GM12878 (cell line): ENCODE measurements at regions not wholly inside any gene's neighbourhood (a gene's known extent, or its start where the extent isn't known, plus 50 kb on each side); places are given as distances from the start of the nearest gene placed in this dataset.

ENCODE experiments used
- ATAC-seq: fragments of 200-7000 bp; cut with Tn5 transposase; 3 replicates; pipeline ENCODE4 v1.9.1; 2020; ENCODE audit warnings: mild to moderate bottlenecking, moderate library complexity
- BruUV-seq: library from RNA; stranded (reverse); fragments of 400-500 nt; replicated peaks from 2 replicates; lab custom pipeline; 2021; lab: Mats Ljungman, UMichigan
- CTCF ChIA-PET: fragments of 300-600 bp; sonication (Branson Sonifier 250); formaldehyde crosslinking; extraction: SDS; loops from one replicate; lab custom pipeline; 2021; ENCODE audit warnings: inconsistent platforms; lab: Yijun Ruan, JAX
- POLR2A ChIA-PET: fragments of 350-600 bp; formaldehyde crosslinking; extraction: SDS; loops from one replicate; lab custom pipeline; 2021; ENCODE audit warnings: inconsistent platforms; lab: Charles Lee
- RAD21 ChIA-PET: fragments of 300-600 bp; sonication (Branson Sonifier 250); formaldehyde crosslinking; loops from one replicate; lab custom pipeline; 2023; ENCODE audit warnings: antibody characterized with exemption; ENCODE audit not compliant: unreplicated experiment; lab: Charles Lee
- SMC1A ChIA-PET: fragments of 300-600 bp; sonication (Branson Sonifier 250); formaldehyde crosslinking; loops from one replicate; lab custom pipeline; 2023; ENCODE audit not compliant: unreplicated experiment, uncharacterized antibody; lab: Charles Lee
- DNase-seq: peaks from one replicate; pipeline ENCODE4 v3.0.0-alpha.2; 2011; ENCODE audit warnings: low read depth, low spot score
- FAIRE-seq: peaks from 3 replicates; lab custom pipeline; 2011; peaks lifted over from hg19 to GRCh38; lab: Jason Lieb, UNC
- H2AFZ ChIP-seq: 2 replicates; pipeline ENCODE4 v1.6.0; 2011; ENCODE audit warnings: low read depth, low read length, control low read depth; ENCODE audit not compliant: control insufficient read depth
- H3K27ac ChIP-seq: 2 replicates; pipeline ENCODE4 v1.5.1; 2011; ENCODE audit warnings: control low read depth; ENCODE audit not compliant: control insufficient read depth, insufficient read depth
- H3K27me3 ChIP-seq, 2 experiments: replicated peaks in 1 of 2; 2 replicates each; pipeline versions ENCODE4 v1.6.0 to v1.6.1; 2011; ENCODE audit warnings: low read length in 1 of 2; ENCODE audit not compliant: control insufficient read depth in 2 of 2, insufficient read depth in 2 of 2
- H3K36me3 ChIP-seq, 2 experiments: 2 replicates each; pipeline ENCODE4 v1.5.1; 2011; ENCODE audit warnings: low read length in 1 of 2; ENCODE audit not compliant: control insufficient read depth in 2 of 2, insufficient read depth in 2 of 2
- H3K4me1 ChIP-seq: 2 replicates; pipeline ENCODE4 v1.6.1; 2011; ENCODE audit warnings: mild to moderate bottlenecking, low read length, moderate library complexity, mixed read lengths; ENCODE audit not compliant: control insufficient read depth, insufficient read depth
- H3K4me2 ChIP-seq: 2 replicates; pipeline ENCODE4 v1.6.0; 2011; ENCODE audit warnings: control low read depth; ENCODE audit not compliant: control insufficient read depth, insufficient read depth
- H3K4me3 ChIP-seq: fragments of 200-600 bp; sonication (generic); 2 replicates; pipeline ENCODE4 v1.5.1; 2016
- H3K79me2 ChIP-seq: 2 replicates; pipeline ENCODE4 v1.6.0; 2011; ENCODE audit warnings: low read length; ENCODE audit not compliant: control insufficient read depth, insufficient read depth
- H3K9ac ChIP-seq: 2 replicates; pipeline ENCODE4 v1.8.0; 2011; ENCODE audit warnings: low read length, control low read depth, mixed read lengths; ENCODE audit not compliant: control insufficient read depth, insufficient read depth
- H3K9me3 ChIP-seq: replicated peaks from 3 replicates; pipeline ENCODE4 v1.5.1; 2011; ENCODE audit warnings: mild to moderate bottlenecking, low read length; ENCODE audit not compliant: control insufficient read depth, insufficient read depth
- H4K20me1 ChIP-seq: 2 replicates; pipeline ENCODE4 v1.6.0; 2011; ENCODE audit not compliant: control insufficient read depth, insufficient read depth
- IKZF1 ChIP-seq: fragments of 450-650 bp; conservative IDR thresholded peaks from 2 replicates; pipeline ENCODE4 v1.6.1; 2017; ENCODE audit warnings: antibody characterized with exemption, mild to moderate bottlenecking
- JUNB ChIP-seq: IDR thresholded peaks from 2 replicates; pipeline ENCODE4 v1.6.1; 2016; ENCODE audit warnings: antibody characterized with exemption, mild to moderate bottlenecking
- KAT2A ChIP-seq: conservative IDR thresholded peaks from 2 replicates; pipeline ENCODE4 v1.6.1; 2011; ENCODE audit warnings: low read depth, low read length; ENCODE audit not compliant: control insufficient read depth
- KDM1A ChIP-seq: fragments of 200-600 bp; sonication (generic); IDR thresholded peaks from 2 replicates; pipeline ENCODE4 v1.6.1; 2016; ENCODE audit warnings: borderline replicate concordance
- MEF2B ChIP-seq: fragments of 450-650 bp; IDR thresholded peaks from 2 replicates; pipeline ENCODE4 v1.6.1; 2018; ENCODE audit warnings: mild to moderate bottlenecking, moderate library complexity; ENCODE audit not compliant: partially characterized antibody, poor library complexity, severe bottlenecking
- NFXL1 ChIP-seq: fragments of 450-650 bp; IDR thresholded peaks from 2 replicates; pipeline ENCODE4 v1.6.1; 2017; ENCODE audit warnings: antibody characterized with exemption, mild to moderate bottlenecking, borderline replicate concordance
- SUZ12 ChIP-seq: fragments of 200-600 bp; sonication (generic); IDR thresholded peaks from one replicate; pipeline ENCODE4 v1.6.1; 2018; ENCODE audit warnings: antibody characterized with exemption, mild to moderate bottlenecking; ENCODE audit not compliant: unreplicated experiment
- WGBS: methylation state at CpG from one replicate; pipeline ENCODE4 v1.1.6; 2016; ENCODE audit warnings: low lambda C conversion rate; ENCODE audit not compliant: insufficient replicate concordance, insufficient coverage; ENCODE audit errors: missing lambda C conversion rate; 5-methylcytosine and 5-hydroxymethylcytosine counted together
- in situ Hi-C: fragments of 300-500 bp; cut with MboI; formaldehyde crosslinking; loops from 9 replicates; pipeline ENCODE4 v1.14.3; 2018; ENCODE audit warnings: mixed read lengths
- intact Hi-C: fragments of 100-400 bp; cut with micrococcal nuclease; formaldehyde crosslinking; loops from one replicate; pipeline ENCODE4 v1.14.2; 2022; ENCODE audit not compliant: unreplicated experiment
- TF ChIP-seq, protein P1 (sequence below): fragments of 450-650 bp; formaldehyde crosslinking; IDR thresholded peaks from 2 replicates; pipeline ENCODE4 v1.5.0; 2022; ENCODE audit warnings: mild to moderate bottlenecking, missing genetic modification characterization
- TF ChIP-seq, protein P2 (sequence below): fragments of 150-350 bp; IDR thresholded peaks from 2 replicates; pipeline ENCODE4 v1.6.1; 2016; ENCODE audit warnings: low read depth, low read length
- TF ChIP-seq, protein P3 (sequence below): fragments of 450-650 bp; IDR thresholded peaks from 2 replicates; pipeline ENCODE4 v1.6.1; 2018; ENCODE audit warnings: borderline replicate concordance, mild to moderate bottlenecking; ENCODE audit not compliant: partially characterized antibody
- TF ChIP-seq, protein P4 (sequence below): fragments of 450-650 bp; IDR thresholded peaks from 2 replicates; pipeline ENCODE4 v1.6.1; 2017; ENCODE audit warnings: mild to moderate bottlenecking

DNA sequence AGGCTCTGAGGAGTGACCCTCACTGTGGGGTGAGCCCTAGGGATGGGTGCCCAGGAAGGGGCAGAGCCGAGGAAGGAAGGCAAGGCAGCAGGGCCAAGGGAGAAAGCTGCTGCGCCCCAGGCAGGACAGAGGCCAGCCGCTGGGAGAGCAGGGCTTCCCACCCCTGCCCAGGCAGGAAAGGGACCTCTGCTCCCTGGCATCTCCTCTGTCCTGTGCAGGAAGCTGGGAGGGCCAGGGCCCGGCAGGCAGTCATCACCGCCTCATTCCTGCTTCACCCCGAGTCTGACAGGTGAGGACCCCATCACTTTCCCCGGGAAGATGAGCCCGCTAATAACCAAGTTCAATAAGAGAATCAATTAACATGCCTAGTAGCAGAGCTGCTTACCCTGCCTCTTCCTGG is 81.3 kb downstream of the EDN3 start (continued):
- TF ChIP-seq, protein P1, sequence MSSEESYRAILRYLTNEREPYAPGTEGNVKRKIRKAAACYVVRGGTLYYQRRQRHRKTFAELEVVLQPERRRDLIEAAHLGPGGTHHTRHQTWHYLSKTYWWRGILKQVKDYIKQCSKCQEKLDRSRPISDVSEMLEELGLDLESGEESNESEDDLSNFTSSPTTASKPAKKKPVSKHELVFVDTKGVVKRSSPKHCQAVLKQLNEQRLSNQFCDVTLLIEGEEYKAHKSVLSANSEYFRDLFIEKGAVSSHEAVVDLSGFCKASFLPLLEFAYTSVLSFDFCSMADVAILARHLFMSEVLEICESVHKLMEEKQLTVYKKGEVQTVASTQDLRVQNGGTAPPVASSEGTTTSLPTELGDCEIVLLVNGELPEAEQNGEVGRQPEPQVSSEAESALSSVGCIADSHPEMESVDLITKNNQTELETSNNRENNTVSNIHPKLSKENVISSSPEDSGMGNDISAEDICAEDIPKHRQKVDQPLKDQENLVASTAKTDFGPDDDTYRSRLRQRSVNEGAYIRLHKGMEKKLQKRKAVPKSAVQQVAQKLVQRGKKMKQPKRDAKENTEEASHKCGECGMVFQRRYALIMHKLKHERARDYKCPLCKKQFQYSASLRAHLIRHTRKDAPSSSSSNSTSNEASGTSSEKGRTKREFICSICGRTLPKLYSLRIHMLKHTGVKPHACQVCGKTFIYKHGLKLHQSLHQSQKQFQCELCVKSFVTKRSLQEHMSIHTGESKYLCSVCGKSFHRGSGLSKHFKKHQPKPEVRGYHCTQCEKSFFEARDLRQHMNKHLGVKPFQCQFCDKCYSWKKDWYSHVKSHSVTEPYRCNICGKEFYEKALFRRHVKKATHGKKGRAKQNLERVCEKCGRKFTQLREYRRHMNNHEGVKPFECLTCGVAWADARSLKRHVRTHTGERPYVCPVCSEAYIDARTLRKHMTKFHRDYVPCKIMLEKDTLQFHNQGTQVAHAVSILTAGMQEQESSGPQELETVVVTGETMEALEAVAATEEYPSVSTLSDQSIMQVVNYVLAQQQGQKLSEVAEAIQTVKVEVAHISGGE (CRISPR knock-in tag) = no peak

DNA sequence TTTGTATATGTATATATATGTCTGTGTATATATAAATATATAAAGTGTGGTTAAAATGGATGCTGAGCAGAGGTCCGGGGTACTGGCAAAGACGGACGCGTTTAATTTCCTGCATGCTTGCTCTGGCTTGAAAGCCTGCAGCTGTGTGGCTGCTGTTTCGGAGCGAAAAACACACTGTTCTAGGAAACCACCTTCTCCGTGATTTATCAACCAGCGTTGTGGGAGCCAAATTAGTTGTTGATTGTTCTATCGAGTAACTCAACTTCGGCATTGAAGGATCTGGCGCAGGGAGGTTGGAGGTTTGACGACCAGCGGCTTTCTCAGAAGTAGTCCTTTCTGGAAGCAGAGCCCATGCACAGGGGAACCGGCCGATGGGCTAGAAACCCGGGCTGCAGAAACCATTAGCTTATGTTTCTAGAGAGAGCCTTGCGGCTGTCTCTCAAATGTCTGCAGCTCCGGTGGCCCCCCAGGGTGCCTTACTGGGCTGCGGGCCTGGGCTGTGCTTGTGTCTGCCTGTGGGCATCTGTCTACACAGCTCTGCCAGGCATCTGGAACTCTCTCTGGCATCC is 81.8 kb downstream of the EDN3 start:
- Histone ChIP-seq H3K27me3 (peaks cover 0 to 1% of the 10 kb centered on the region in 2 experiments; a peak in 3 of 4 replicates), H3K4me2 (no peak overlapping the region), H3K9ac (no peak overlapping the region), H3K79me2 (no peaks in the 10 kb centered on the region), H3K4me3 (no peak overlapping the region), H4K20me1 (no peaks in the 10 kb centered on the region), H2AFZ (no peak overlapping the region), H3K4me1 (no peaks in the 10 kb centered on the region), H3K9me3 (no peaks in the 10 kb centered on the region), H3K27ac (no peak overlapping the region), H3K36me3 (no peaks in the 10 kb centered on the region)
- no peak for DNase-seq
- in situ Hi-C loops = no loop called here
- ChIA-PET SMC1A (no interaction called here), POLR2A (no interaction called here), CTCF (no interaction called here), RAD21 (no interaction called here)
- 62% methylated on average over 19 of the region's 19 CpGs for WGBS
- no TSS peak for BruUV-seq
- no peak for ATAC-seq
- intact Hi-C loops = no loop called here
- no peak for FAIRE-seq
- TF ChIP-seq KAT2A (no peak), IKZF1 (no peak), SUZ12 (no peak), NFXL1 (no peak), JUNB (no peak), MEF2B (no peak), KDM1A (no peak)
- TF ChIP-seq, protein P2, sequence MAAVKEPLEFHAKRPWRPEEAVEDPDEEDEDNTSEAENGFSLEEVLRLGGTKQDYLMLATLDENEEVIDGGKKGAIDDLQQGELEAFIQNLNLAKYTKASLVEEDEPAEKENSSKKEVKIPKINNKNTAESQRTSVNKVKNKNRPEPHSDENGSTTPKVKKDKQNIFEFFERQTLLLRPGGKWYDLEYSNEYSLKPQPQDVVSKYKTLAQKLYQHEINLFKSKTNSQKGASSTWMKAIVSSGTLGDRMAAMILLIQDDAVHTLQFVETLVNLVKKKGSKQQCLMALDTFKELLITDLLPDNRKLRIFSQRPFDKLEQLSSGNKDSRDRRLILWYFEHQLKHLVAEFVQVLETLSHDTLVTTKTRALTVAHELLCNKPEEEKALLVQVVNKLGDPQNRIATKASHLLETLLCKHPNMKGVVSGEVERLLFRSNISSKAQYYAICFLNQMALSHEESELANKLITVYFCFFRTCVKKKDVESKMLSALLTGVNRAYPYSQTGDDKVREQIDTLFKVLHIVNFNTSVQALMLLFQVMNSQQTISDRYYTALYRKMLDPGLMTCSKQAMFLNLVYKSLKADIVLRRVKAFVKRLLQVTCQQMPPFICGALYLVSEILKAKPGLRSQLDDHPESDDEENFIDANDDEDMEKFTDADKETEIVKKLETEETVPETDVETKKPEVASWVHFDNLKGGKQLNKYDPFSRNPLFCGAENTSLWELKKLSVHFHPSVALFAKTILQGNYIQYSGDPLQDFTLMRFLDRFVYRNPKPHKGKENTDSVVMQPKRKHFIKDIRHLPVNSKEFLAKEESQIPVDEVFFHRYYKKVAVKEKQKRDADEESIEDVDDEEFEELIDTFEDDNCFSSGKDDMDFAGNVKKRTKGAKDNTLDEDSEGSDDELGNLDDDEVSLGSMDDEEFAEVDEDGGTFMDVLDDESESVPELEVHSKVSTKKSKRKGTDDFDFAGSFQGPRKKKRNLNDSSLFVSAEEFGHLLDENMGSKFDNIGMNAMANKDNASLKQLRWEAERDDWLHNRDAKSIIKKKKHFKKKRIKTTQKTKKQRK = no peak
- TF ChIP-seq, protein P3, sequence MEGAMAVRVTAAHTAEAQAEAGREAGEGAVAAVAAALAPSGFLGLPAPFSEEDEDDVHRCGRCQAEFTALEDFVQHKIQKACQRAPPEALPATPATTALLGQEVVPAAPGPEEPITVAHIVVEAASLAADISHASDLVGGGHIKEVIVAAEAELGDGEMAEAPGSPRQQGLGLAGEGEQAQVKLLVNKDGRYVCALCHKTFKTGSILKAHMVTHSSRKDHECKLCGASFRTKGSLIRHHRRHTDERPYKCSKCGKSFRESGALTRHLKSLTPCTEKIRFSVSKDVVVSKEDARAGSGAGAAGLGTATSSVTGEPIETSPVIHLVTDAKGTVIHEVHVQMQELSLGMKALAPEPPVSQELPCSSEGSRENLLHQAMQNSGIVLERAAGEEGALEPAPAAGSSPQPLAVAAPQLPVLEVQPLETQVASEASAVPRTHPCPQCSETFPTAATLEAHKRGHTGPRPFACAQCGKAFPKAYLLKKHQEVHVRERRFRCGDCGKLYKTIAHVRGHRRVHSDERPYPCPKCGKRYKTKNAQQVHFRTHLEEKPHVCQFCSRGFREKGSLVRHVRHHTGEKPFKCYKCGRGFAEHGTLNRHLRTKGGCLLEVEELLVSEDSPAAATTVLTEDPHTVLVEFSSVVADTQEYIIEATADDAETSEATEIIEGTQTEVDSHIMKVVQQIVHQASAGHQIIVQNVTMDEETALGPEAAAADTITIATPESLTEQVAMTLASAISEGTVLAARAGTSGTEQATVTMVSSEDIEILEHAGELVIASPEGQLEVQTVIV = no peak
- TF ChIP-seq, protein P4, sequence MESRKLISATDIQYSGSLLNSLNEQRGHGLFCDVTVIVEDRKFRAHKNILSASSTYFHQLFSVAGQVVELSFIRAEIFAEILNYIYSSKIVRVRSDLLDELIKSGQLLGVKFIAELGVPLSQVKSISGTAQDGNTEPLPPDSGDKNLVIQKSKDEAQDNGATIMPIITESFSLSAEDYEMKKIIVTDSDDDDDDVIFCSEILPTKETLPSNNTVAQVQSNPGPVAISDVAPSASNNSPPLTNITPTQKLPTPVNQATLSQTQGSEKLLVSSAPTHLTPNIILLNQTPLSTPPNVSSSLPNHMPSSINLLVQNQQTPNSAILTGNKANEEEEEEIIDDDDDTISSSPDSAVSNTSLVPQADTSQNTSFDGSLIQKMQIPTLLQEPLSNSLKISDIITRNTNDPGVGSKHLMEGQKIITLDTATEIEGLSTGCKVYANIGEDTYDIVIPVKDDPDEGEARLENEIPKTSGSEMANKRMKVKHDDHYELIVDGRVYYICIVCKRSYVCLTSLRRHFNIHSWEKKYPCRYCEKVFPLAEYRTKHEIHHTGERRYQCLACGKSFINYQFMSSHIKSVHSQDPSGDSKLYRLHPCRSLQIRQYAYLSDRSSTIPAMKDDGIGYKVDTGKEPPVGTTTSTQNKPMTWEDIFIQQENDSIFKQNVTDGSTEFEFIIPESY = no peak
